ENCODE measurements at regions not wholly inside any gene's neighbourhood (a gene's known extent, or its start where the extent isn't known, plus 50 kb on each side); places are given as distances from the start of the nearest gene placed in this dataset.

- TF ChIP-seq CTCF (IDR thresholded peaks at IDR 0.05) (no peak), CBFB (CRISPR knock-in tag; IDR thresholded peaks at IDR 0.05; ENCODE audit: low read depth) (no peak), ATF3 (CRISPR knock-in tag; conservative IDR thresholded peaks at IDR 0.05) (no peak), NFE2L1 (CRISPR knock-in tag; IDR thresholded peaks at IDR 0.05) (no peak), NFYB (CRISPR knock-in tag; conservative IDR thresholded peaks at IDR 0.05; ENCODE audit: low read depth) (no peak), MLX (CRISPR knock-in tag; IDR thresholded peaks at IDR 0.05) (no peak), GABPB1 (CRISPR knock-in tag; IDR thresholded peaks at IDR 0.05) (no peak), JUN (CRISPR knock-in tag; IDR thresholded peaks at IDR 0.05) (no peak), ELF4 (CRISPR knock-in tag; IDR thresholded peaks at IDR 0.05; ENCODE audit: low read depth) (no peak), SP1 (CRISPR knock-in tag; conservative IDR thresholded peaks at IDR 0.05) (no peak)
Measured at GRCh38 chr3:69647511-69648110, 91.7 kb upstream of the MITF start.

All from WTC11 (cell line).